ENCODE measurements at regions not wholly inside any gene's neighbourhood (a gene's known extent, or its start where the extent isn't known, plus 50 kb on each side); places are given as distances from the start of the nearest gene placed in this dataset.

DNA sequence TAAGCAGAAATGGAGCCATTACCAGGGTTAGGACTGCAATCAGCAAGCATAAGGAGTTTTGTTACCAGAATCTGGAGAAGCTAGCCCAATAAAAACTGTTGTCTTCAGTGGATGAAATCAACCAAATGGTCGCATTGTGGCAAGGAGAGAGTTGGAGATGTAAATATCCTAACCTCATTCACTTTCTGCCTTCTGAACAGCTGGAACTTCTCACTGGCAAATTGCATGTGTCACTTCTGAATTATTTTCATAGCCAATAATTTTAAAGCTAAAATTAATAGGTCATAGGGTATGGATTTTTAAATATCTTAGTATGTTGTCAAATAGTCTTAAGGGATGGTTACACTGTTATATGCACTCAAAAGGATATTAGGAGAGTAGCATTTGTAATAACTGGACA, 121.6 kb downstream of the SUCNR1 start:
- no peak for DNase-seq

DNA sequence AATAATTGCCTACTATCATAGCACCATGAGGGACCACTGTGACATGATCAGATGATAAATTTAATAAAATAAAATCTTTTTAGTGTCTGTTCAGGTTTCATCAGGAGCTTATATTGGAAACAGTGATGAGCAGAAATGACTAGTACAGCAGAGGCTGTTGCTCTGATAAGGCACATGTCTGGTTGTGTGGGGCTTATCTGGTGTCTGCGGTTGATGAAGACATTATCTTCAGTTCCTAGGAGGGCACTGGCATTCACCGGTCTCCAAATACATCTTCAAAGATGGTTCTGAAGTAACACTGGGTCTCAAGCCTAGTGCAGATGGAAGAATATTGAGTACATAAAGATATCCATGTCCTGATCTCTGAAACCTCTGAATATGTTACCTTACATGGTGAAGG, 125.3 kb downstream of the SUCNR1 start:
- no peak for DNase-seq

DNA sequence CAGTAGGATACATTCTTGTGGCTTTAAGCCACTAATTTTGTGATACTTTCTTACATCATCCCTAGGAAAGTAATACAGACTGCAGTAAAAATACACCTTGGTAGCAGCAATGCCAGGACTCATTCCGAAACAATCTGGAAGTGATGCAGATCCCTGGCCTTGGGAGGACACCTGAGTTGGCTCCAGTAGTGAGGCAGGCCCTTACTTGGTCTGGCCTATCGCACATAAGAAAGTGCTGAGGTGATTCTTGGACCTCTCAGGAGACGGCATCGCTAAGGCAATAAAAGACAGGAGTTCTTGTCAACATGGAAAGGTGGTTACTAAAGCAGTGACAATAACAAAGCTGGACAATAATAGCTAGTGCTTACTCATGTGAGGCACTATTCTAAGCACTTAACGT, 126.5 kb downstream of the SUCNR1 start:
- no peak for DNase-seq

DNA sequence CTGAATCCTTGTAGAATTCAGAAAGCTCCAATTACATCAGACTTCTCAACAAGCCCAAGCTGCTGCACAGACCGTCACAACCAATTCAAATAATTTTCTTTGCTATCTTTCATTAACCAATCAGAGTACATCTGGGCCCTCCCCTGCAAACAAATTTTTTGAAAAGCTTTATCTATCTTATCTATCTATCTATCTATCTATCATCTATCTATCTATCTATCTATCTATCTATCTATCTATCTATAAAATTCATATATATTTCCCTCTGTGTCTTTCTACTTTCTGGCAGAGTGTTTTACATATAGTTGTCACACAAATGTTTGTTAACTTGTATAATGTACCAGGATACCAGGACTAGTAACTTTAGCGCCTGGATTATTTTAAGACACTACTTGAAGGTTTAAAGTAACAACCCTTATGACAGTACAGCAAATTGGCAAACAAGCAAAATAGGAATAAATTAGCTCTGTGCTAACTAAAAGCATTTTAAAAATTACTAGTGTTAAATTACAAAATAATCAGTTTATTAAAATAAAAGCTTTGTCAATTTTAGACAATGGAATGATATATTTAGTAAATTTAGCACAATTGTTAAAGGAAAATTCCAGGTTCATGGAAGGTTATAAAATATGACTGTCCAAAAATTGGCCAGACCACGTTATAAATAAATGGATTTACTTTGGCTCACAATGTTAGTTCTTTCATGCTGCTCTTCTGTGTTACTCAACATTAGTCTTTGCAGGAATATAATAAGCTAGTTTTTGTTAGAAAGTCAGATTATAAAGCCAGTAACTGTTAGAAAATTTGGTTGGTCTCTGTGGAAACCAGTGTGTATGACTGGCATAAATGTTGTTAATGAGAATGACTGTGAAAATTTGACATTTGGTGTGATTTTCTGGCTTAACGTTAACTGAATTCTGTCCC, 138.6 kb downstream of the SUCNR1 start:
- no peak for DNase-seq

DNA sequence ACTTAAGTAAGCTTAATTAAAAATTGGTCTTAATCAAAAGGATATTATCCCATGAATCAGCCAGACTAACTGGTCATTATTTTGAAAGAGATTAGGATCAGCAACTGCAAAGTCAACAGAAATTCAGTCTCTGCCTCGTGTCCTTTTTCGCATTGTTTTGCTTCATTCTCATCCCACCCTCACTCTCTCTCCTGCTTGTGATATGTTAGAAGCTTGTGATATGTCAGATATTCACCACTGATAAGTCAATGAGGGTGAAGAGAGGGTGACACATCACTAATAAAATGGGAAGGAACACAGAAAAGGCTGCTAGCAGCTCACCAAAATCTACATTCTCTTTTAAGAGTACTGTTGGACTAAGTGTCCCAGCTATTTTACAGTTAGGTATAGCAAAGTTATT, 146.1 kb downstream of the SUCNR1 start:
- no peak for DNase-seq

DNA sequence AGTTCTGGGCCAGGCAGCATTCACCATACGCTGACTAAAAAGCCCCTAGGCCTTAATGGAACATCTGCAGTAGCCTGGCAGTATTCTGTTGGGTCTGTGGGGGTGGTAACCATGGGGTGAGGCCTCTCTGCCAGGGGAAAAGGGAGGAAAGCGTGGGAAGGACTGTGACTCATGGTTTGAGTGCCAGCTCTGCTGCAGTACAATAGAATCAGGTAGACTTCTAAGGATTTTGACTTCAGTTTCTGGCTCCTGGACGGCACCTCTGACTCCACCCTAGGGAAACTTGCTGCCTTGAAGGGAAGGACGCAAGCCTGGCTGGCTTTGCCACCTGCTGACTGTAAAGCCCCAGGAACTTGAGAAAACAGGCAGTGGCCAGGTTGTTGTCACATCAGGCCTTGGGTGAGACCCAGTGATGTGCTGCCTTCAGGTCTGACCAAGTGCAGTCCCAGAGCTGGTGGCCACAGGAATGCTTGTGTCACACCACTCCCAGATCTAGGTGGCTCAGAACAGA, 148.6 kb downstream of the SUCNR1 start:
- peak; percentile 4 to 25 for DNase-seq

DNA sequence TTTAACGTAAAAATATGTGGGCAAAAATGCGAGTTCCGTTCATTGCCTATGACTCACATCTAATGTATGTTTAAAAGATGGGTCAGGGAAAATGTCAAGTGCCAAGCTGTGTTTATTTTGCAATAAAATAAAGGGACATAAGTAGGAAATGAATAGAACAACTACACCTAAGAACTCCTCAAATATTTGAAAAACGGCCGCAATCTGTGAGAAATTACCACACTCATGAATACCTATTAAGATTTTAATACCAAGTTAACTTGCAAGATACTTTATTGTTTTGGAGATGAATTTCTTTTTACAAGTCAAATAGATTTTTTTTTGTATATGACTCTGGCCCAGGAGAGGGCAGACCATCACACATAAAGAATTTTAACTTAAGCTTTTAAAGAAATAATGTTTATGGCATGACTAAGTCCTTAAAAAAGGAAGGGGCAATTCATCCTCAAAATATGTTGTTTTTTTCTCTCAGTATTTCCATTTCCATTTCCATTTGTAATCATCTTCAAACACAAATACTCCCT, 152.7 kb downstream of the SUCNR1 start:
- DNase-seq: peak; percentile 69 to 99

DNA sequence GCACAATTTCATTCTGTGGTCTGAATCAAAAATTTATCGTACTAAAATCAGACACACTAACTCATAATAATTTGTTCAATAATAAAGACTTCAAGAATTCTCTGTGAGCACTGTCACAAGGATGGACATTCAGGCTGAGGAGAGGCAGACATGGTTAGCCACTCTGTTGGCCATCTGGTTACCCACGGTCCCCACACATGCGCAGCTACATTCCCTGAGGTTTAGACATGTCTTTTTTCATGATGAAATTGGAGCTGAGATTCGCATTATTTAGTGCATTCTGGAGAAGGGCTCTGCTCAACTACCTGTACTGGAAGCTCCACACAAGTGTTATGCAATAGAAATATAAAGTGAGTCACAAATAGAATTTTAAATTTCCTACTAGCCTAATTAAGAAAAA, 156.9 kb downstream of the SUCNR1 start:
- DNase-seq: no peak

DNA sequence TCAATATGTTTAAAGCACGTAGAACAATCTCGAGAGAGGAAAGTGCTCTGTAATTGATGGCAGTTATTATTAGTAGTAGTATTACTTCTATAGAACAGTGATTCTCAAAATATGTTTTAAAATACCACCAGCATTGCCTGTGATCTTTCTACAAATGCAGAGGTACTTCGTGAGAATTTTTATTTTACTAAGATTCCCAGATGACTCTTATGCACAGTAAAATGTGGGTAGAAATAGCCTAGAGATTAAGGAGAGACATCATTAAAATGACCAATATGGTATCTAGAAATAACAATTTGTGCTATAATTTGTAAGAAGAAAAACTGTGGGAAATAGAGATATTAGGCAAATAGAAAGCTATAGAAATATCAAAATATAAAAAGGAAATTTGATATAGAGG, 157.9 kb downstream of the SUCNR1 start:
- DNase-seq: no peak

DNA sequence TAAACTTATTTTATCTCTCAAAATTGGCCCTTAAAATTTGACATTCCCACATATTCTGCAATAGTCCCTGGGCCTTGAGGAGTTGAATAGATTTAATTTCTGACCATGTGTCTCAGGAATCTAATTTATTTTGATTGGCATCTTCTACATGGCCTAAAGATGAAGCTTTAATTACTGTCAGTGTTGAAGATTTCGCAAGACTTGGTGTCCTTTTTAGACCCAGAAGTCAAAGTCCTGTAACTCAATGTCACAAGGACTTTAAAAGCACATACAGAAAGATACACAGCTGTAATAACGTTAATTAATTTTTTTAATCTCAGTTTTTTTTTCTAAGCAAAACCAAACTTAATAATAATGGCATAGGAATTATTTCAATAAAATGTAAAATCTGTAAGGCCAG, 163.9 kb downstream of the SUCNR1 start:
- no peak for DNase-seq

DNA sequence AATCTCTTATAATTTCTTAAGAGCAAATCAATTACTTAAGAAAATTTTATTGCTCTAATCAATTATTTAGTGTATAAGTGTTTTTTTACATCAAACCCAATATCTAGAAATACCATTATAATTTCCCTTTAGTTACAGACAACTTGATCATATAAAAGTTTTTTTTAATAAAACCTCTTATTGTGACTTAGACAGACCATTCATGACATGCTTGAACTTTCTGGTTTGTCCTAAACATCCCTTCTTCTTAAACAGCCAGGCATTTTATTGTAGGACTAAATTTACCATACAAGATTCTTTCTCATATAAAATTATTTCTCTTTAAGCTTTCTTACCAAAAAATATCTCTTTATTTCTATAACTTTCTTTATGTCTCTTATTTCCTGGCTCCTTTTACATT, 164.5 kb downstream of the SUCNR1 start:
- no peak for DNase-seq

DNA sequence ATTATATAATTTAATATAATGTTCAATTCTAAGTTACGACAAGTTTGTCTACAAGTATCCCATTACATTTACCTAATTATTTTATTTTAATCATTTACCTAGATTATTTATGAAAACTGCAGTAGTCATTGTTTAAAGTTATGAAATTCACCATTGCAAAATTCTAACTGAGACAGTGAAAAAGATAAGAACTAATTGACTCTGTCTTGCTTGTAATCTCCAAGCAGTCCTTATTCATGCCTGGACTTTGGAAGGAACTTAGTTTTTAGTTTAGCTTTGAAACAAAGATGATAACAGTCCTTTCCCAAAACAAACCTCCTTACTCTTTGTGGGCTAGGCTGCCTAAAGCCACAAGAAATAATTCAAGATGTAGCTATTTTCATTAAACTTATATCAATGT, 165.0 kb downstream of the SUCNR1 start:
- no peak for DNase-seq

DNA sequence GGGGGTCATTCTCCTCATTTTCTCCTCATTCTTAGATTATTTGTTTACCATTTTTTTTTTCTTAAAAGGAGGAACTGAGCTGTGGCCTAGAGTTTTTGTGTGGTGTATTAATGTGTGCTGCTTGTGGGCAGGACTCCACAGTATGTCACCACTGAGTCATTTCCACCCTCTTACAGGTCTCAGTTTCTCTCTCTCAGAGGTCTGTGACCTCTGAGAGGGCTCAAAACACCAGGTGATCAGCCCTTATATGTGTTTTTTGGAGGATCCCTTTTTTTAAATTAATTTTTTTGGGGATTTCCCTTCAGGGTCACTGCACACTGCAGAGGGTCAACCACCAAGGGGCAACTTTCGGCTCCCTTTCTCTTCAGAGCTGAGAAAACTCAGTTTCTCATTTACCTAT, 166.4 kb downstream of the SUCNR1 start:
- no peak for DNase-seq

DNA sequence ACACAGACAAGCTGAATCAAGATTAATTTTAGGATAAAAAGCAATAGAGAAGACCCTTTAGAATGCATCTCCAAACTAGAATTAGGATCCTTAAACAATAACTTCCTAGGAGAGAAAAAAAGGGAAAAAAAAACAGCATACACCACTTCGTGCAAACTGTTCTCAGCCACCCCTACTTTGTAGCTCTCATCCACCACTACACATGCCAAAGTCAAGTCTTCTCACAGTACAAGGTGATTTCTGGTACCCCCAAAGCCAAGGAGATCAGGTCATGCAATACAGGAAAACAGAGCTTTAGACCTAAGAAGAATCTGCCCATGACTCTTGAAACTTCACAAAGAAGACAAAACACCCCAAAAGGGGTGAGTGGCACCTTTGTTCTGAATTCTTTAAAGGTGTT, 166.9 kb downstream of the SUCNR1 start:
- DNase-seq: no peak

DNA sequence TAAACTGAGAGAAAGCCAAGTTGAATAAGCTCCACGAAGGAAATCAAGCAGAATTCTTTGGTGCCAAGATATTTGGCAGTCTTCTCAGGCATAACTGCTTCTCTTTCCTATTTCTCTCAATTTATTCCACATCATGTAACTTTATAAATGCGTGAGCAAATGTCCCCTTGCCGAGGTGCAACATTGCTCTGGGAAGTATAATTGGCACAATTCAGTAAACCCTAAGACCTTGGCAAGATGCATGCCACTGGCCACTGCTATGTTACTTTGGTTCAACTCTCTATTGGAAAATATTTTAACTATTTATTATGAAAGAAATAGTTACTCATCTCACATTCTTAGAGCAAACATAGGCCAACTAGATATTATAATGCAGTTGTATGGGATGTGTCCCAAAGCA, 170.2 kb downstream of the SUCNR1 start:
- DNase-seq: no peak

DNA sequence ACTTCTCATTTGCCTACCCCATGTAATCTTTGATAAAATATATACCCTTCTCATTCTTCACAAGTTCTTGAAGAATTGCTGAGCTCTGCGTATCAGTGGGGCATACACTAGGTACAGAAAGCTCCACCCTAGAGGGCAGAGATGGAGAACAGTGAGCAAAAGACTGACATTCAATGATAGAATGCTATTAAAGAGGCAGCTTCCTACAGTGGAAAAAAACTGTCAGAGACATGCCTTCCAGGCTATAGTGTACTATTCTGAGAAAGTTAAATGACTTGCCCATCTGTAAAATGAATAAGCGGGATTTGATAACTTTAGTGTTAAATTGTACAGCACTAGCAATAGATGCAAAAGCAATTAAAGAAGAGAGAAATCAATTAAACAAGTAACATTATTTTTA, 172.8 kb downstream of the SUCNR1 start:
- DNase-seq: no peak

DNA sequence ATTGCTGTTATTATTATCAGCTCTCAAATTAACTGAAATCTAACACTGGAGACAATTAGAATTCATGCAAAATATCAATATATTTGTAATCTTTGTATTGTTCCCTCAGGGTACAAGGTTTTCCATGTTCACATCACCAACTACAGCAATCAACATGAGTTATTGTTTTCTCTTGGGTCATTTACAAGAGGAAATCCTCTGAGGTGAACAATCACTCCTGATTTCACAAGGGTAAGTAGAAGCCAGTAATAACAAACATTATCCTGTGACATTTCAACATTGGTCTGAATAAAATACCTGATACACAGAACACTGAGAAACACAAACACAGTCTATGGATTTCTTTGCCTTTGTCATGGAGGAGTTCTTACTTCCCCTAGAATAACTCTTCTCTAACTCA, 174.0 kb downstream of the SUCNR1 start:
- no peak for DNase-seq

DNA sequence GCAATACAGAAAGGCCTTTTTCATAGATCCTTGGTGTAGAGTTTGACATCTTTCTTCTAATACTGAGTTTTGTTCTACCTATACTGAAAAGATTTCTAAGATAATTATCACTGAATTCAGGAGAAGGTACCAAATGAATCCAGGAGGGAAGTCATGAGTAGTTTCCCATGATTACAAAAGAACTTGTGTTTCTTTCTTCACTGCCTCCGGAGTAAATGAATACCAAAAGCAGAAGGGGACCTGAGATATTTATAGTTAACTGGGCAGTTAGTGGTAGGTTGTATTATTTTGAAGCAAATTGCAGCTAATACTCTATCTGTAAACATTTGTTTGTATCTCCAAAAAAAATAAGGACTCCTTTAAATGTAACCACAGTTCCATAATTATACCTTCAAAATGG, 175.4 kb downstream of the SUCNR1 start:
- DNase-seq: no peak

DNA sequence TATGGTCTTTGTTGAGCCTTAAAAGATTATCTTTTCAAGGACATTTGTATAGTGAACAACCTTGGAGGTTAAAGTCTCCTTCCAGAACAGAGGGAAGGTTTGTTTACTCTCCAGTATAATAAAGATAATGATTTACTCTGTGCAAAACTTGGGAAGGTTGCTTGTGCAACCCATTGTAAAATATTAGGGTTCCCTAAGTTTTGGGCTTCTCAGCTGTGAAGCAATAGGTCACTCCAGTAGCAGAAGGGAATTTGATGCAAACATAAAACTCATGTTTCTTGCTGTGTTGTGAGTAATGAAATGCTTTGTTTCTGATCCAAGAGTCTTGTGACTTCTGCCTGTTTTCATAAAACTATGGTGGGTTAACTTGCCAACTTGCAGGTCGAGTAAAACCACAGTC, 177.5 kb downstream of the SUCNR1 start:
- no peak for DNase-seq

DNA sequence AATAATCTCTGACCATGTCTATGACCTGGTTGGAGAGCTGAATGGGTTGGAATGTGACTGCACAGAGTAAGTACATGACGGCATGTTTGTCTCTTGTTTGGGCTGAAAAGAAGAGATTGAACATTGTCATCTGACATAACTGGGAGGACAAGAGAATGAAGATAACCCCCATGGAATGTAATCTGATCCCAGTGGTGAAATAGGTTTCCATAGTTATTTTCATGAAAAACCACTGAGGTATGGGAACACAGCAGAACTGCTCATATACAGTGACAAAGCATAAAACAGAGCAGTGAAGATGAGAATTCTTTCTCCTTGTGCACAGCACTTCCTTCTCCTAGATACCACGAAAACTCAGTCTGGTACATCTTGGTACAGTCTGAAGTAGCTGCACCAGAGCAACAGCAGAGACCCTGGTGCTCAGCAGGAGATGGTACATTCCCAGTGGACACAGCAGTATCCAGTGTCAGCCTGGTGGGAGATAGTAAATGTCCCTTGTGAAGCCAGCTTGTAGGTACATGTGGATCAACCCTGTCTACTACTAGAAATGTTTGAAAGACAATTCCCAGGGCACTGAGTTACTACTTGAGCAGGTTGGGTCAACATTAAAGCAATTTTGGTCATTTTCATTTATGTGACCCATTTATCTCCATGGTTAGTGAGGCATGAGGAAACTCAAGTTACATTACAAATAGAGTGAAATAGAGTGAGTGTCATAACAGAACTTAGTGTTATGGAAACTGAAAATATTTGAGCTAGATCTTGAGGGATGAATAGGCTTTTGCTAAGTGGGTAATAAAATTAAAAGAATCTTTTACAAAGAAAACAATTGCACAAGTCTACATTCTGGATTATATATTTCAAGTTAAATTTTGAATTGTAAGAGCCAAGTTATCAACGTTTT, 178.3 kb downstream of the SUCNR1 start:
- DNase-seq: no peak

DNA sequence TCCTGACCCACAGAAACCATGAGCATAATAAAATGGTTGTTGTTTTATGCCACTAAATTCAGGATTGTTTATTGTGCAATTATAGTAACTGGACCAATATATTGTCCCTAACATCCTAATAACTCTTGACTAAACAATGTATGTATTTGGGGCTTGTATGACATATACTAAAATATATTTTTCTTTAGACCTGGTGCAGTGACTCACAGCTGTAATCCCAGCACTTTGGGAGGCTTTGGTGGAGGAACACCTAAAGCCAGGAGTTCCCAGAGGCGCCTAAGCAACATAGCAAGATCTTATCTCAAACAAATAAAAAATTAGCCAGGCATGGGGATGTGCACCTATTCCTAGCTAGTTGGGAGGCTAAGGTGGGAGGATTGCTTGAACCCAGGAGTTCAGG, 180.4 kb downstream of the SUCNR1 start:
- no peak for DNase-seq

DNA sequence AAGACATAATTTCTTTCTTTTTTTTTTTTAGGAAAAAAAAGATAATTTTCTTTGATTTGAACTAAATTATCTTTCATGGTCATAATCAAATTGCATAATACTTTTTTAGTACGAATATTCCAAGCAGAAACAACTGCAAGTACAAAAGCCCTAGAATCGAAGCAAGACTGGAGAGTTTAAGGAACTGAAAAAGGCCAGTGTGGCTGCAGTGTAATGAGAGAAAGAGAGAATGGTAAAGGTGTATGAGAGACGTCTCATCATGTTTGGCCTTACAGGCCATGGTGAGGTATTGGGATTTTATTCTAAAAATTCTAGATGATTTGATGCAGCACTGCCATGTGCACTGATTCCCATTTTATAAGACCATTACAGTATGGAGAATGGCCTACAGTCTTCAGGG, 180.9 kb downstream of the SUCNR1 start:
- no peak for DNase-seq

DNA sequence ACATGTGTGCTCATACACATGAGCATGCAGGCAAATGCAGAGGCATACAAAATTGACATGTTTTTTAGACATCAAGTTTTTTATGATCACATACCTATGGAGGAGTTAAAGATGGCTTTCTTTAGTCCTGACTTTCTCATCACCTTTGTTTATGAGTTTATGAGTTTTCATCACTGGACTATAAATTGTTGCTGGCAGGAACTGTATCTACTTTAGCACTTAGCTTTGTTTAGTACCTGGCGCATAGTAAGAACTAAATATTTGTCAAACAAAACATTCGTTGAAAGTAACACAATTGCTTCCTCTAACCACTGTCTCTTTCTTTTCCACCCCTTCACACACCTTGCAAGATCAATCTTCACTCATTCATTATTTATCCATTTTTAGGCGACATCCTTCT, 182.6 kb downstream of the SUCNR1 start:
- no peak for DNase-seq

DNA sequence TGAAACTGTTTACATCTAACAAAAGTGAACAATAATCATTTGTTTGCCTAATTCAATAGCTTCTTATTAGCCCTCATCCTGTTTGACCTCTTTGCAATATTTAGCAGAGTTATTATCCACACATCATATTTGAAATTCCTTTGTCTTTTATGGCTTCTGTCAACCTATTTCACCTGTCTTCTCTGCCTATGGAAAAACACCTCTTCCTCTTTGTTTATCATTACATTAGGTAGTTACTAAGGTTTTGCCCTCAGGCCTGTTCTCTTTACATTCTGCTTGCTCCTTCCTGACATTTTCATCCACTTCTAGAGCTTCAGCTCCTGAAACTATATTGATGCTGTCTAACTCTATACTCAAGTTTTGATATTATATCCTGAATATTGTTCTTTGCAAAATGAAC, 183.0 kb downstream of the SUCNR1 start:
- no peak for DNase-seq
